H1 (cell line): ENCODE measurements at regions not wholly inside any gene's neighbourhood (a gene's known extent, or its start where the extent isn't known, plus 50 kb on each side); places are given as distances from the start of the nearest gene placed in this dataset.

ENCODE experiments used
- USF2 ChIP-seq: IDR thresholded peaks from 2 replicates; pipeline ENCODE4 v1.6.1; 2011; ENCODE audit warnings: low read length, improper control_type of control experiment

GRCh38 chr6:14270925-14271788 lies 153.6 kb downstream of the CD83 start (continued):
- no peak for TF ChIP-seq USF2
